AG09319 (cell line): ENCODE measurements at regions not wholly inside any gene's neighbourhood (a gene's known extent, or its start where the extent isn't known, plus 50 kb on each side); places are given as distances from the start of the nearest gene placed in this dataset.
"Not testable (repeated sequence)": the region's sequence is repeated elsewhere in the genome, so short reads cannot be mapped to it uniquely, and the experiment has no call there.

Experiments
- DNase-seq: peaks from one replicate; pipeline ENCODE4 v3.0.0-alpha.2; 2010; ENCODE audit warnings: low read depth; ENCODE audit errors: extremely low read depth
- CTCF ChIP-seq: IDR thresholded peaks from 2 replicates; pipeline ENCODE4 v1.5.1; 2011; ENCODE audit warnings: low read depth, mild to moderate bottlenecking, inconsistent platforms, low read length, moderate library complexity

- no peak for TF ChIP-seq CTCF
- no peak for DNase-seq
Measured at GRCh38 chr7:45434167-45434784, 139.9 kb upstream of the ADCY1 start.

- no peak for TF ChIP-seq CTCF
- DNase-seq = no peak
Measured at GRCh38 chr7:45435131-45435530, 139.0 kb upstream of the ADCY1 start.

- no peak for TF ChIP-seq CTCF
- peak; percentile 69 for DNase-seq
Measured at GRCh38 chr7:45435846-45436245, 138.3 kb upstream of the ADCY1 start.

- DNase-seq = not testable (repeated sequence)
Measured at GRCh38 chr7:45440776-45441175, 133.4 kb upstream of the ADCY1 start.

GRCh38 chr7:45443263-45443662 lies 130.9 kb upstream of the ADCY1 start:
- TF ChIP-seq CTCF = no peak
- no peak for DNase-seq

- no peak for TF ChIP-seq CTCF
- DNase-seq = no peak
Measured at GRCh38 chr7:45446195-45446944, 127.8 kb upstream of the ADCY1 start.

- no peak for DNase-seq
- TF ChIP-seq CTCF = no peak
Measured at GRCh38 chr7:45447296-45447695, 126.9 kb upstream of the ADCY1 start.
